ENCODE measurements at regions not wholly inside any gene's neighbourhood (a gene's known extent, or its start where the extent isn't known, plus 50 kb on each side); places are given as distances from the start of the nearest gene placed in this dataset.
"Not testable (repeated sequence)": the region's sequence is repeated elsewhere in the genome, so short reads cannot be mapped to it uniquely, and the experiment has no call there.

- H3K27me3 ChIP-seq (replicated peaks; ENCODE audit: control insufficient read depth, insufficient read depth, low read length); H3K4me3 ChIP-seq (ENCODE audit: low read length); H3K4me1 ChIP-seq (ENCODE audit: control insufficient read depth, insufficient read depth, low read length); H3K36me3 ChIP-seq (ENCODE audit: control insufficient read depth, insufficient read depth, low read length, severe bottlenecking); H3K9me3 ChIP-seq (ENCODE audit: control insufficient read depth, low read length); H3K9ac ChIP-seq (ENCODE audit: low read length); DNase-seq (ENCODE audit: low read depth): not testable (repeated sequence)
Measured at GRCh38 chr1:81502705-81503104, 298.0 kb upstream of the ADGRL2 start.

DNA sequence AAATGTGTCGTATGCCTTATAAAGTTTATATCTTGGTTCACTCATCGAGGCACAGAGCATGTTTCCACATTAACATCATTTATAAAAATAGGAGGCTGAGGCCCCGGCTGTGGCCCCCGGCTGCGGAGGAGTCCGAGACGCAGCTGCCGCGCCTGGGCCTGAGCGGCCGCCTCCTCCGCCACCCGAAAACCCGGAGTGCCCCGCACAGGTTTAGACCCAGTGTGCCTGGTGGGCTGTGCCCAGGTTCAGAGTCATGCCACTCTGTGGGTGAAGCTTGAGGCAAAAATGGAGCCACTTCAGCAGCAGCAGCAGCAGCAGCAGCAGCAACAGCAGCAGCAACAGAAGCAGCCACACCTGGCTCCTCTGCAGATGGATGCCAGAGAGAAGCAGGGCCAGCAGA lies 299.2 kb upstream of the ADGRL2 start:
- H3K4me3 ChIP-seq (ENCODE audit: low read length); H3K4me1 ChIP-seq (ENCODE audit: control insufficient read depth, insufficient read depth, low read length); H3K27me3 ChIP-seq (replicated peaks; ENCODE audit: control insufficient read depth, insufficient read depth, low read length); H3K9ac ChIP-seq (ENCODE audit: low read length); H3K9me3 ChIP-seq (ENCODE audit: control insufficient read depth, low read length); DNase-seq (ENCODE audit: low read depth); H3K36me3 ChIP-seq (ENCODE audit: control insufficient read depth, insufficient read depth, low read length, severe bottlenecking): not testable (repeated sequence)

DNA sequence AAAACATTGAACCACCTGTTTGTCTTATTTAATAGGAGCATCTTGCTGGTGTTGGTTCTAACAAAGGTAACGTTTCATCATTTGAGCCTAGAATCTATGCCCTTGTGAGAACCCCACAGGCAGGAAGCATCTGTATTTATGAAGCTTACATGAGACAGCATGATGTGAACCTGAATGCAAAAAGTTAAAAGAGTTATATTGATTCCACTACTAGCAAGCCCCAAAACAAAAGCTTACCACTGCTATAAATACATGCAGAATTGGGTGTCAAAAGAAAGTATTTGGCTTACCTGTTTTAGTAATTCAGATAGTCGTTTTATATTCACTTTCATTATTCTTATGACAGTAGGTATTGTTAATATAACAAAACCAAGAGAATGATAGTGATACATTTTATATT lies 301.2 kb upstream of the ADGRL2 start:
- DNase-seq (ENCODE audit: low read depth) = no peak

DNA sequence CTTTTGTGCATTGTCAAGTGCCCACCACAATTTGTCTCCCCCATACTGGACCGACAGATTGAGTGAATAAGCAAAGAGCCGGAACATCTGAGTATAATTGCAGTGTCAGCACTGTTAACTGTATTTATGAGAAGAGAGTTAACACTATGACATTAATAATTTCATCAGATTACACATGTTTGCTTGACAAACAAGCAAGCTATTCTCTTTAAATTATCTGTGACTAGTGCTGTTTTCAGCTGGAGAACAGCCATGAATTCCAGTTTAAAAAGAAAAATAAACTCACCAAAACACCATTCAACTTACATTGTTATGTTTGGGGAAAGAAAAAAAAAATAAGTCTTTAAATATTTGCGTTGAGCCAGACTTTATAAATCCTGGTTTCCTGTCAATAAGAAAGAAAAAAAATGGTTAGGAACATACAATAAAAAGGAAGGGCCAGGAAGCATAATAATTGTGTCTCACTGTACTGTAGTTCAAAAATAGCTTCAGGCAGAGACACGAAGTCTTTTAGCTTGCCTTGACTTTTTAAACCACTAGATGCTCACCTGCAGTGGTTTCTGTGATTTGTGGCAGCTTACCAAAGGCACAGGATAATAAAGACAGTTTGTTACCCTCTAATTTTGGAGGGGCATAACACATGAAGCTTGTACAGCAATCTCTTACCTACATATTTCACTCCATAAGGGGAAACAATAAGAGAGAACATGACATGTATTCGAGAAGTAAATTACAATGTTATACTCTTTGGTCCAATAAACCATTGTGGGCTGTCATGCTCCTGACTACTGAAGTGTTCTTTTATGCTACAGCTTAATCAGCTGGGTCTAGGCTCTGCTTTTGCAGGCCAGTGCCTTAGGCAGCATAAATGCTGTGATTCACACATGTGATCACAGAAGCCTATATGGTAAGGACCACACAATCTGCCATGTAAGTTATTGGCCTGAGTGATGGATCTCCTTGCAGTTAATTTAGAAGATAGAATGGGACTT lies 302.0 kb upstream of the ADGRL2 start:
- H3K9ac ChIP-seq (ENCODE audit: low read length) = no peak overlapping the region
- H3K9me3 ChIP-seq (ENCODE audit: control insufficient read depth, low read length) = no peaks in the 10 kb centered on the region
- H3K4me3 ChIP-seq (ENCODE audit: low read length) = no peak overlapping the region
- H3K4me1 ChIP-seq (ENCODE audit: control insufficient read depth, insufficient read depth, low read length) = peaks cover 4% of the 10 kb centered on the region
- H3K36me3 ChIP-seq (ENCODE audit: control insufficient read depth, insufficient read depth, low read length, severe bottlenecking) = no peaks in the 10 kb centered on the region
- no peaks in the 10 kb centered on the region for H3K27me3 ChIP-seq (replicated peaks; ENCODE audit: control insufficient read depth, insufficient read depth, low read length)
- peak; percentile 25 for DNase-seq (ENCODE audit: low read depth)

More for the DNA sequence above, 301.2 kb upstream of the ADGRL2 start:
- Histone ChIP-seq H3K4me1 (ENCODE audit: control insufficient read depth, insufficient read depth, low read length) (no peaks in the 10 kb centered on the region), H3K36me3 (ENCODE audit: control insufficient read depth, insufficient read depth, low read length, severe bottlenecking) (no peaks in the 10 kb centered on the region), H3K4me3 (ENCODE audit: low read length) (no peak overlapping the region), H3K27me3 (replicated peaks; ENCODE audit: control insufficient read depth, insufficient read depth, low read length) (no peaks in the 10 kb centered on the region), H3K9me3 (ENCODE audit: control insufficient read depth, low read length) (no peaks in the 10 kb centered on the region), H3K9ac (ENCODE audit: low read length) (no peak overlapping the region)

GRCh38 chr1:81496349-81496748 lies 304.4 kb upstream of the ADGRL2 start:
- Histone ChIP-seq H3K9ac (ENCODE audit: low read length) (no peak overlapping the region), H3K4me3 (ENCODE audit: low read length) (no peak overlapping the region), H3K36me3 (ENCODE audit: control insufficient read depth, insufficient read depth, low read length, severe bottlenecking) (no peaks in the 10 kb centered on the region), H3K4me1 (ENCODE audit: control insufficient read depth, insufficient read depth, low read length) (peaks cover 16% of the 10 kb centered on the region), H3K27me3 (replicated peaks; ENCODE audit: control insufficient read depth, insufficient read depth, low read length) (no peaks in the 10 kb centered on the region), H3K9me3 (ENCODE audit: control insufficient read depth, low read length) (no peaks in the 10 kb centered on the region)
- DNase-seq (ENCODE audit: low read depth) = no peak

GRCh38 chr1:81493102-81493869 lies 307.4 kb upstream of the ADGRL2 start:
- H3K36me3 ChIP-seq (ENCODE audit: control insufficient read depth, insufficient read depth, low read length, severe bottlenecking) = no peaks in the 10 kb centered on the region
- H3K27me3 ChIP-seq (replicated peaks; ENCODE audit: control insufficient read depth, insufficient read depth, low read length) = no peaks in the 10 kb centered on the region
- peaks cover 6% of the 10 kb centered on the region for H3K9me3 ChIP-seq (ENCODE audit: control insufficient read depth, low read length)
- DNase-seq (ENCODE audit: low read depth) = peak; percentile 24
- peaks cover 16% of the 10 kb centered on the region for H3K4me1 ChIP-seq (ENCODE audit: control insufficient read depth, insufficient read depth, low read length)
- no peak overlapping the region for H3K4me3 ChIP-seq (ENCODE audit: low read length)
- H3K9ac ChIP-seq (ENCODE audit: low read length) = peak overlapping the region; percentile 6

DNA sequence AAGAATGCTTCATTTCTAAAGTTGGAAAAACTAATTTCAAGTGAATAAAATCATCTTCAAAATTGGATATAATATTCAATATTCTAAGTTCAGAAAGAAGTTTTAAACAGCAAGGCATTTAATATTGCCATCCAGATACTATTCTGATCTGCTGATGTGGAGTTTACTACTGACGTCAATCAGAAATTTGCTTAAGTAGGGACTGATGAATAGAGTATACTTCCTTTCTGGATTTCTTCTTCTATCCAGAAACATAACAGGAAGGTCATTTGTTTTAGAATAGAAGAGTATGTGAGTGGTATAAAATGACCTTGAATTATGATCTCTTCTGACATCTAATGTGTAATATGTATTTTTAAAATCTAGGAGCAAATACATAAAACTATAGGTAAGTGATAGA lies 308.1 kb upstream of the ADGRL2 start:
- H3K4me3 ChIP-seq (ENCODE audit: low read length) = no peak overlapping the region
- no peak for DNase-seq (ENCODE audit: low read depth)
- H3K27me3 ChIP-seq (replicated peaks; ENCODE audit: control insufficient read depth, insufficient read depth, low read length) = no peaks in the 10 kb centered on the region
- H3K4me1 ChIP-seq (ENCODE audit: control insufficient read depth, insufficient read depth, low read length) = peaks cover 16% of the 10 kb centered on the region
- H3K36me3 ChIP-seq (ENCODE audit: control insufficient read depth, insufficient read depth, low read length, severe bottlenecking) = no peaks in the 10 kb centered on the region
- peaks cover 6% of the 10 kb centered on the region for H3K9me3 ChIP-seq (ENCODE audit: control insufficient read depth, low read length)
- no peak overlapping the region for H3K9ac ChIP-seq (ENCODE audit: low read length)

DNA sequence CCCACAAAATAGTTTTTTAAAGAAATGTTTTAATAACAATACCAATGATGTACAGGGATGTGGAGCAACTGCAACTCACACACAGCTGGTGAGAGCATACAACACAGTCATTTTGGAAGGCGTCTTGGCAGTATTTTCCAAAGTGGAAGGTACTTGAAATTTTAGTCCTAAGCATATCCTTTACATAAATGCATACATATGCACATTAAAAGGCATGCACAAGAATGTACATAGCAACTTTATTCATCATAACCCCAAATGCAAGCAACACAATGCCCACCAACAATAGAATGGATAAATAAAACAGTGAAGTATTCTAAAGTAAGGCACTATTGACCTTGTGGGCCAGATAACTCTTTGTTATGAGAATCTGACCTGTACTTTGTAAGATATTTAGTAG lies 310.1 kb upstream of the ADGRL2 start:
- H3K4me1 ChIP-seq (ENCODE audit: control insufficient read depth, insufficient read depth, low read length) = peaks cover 16% of the 10 kb centered on the region
- H3K4me3 ChIP-seq (ENCODE audit: low read length) = no peak overlapping the region
- no peaks in the 10 kb centered on the region for H3K36me3 ChIP-seq (ENCODE audit: control insufficient read depth, insufficient read depth, low read length, severe bottlenecking)
- DNase-seq (ENCODE audit: low read depth) = no peak
- no peaks in the 10 kb centered on the region for H3K27me3 ChIP-seq (replicated peaks; ENCODE audit: control insufficient read depth, insufficient read depth, low read length)
- peaks cover 6% of the 10 kb centered on the region for H3K9me3 ChIP-seq (ENCODE audit: control insufficient read depth, low read length)
- no peak overlapping the region for H3K9ac ChIP-seq (ENCODE audit: low read length)

- peaks cover 16% of the 10 kb centered on the region for H3K4me1 ChIP-seq (ENCODE audit: control insufficient read depth, insufficient read depth, low read length)
- H3K9ac ChIP-seq (ENCODE audit: low read length) = no peak overlapping the region
- H3K27me3 ChIP-seq (replicated peaks; ENCODE audit: control insufficient read depth, insufficient read depth, low read length) = no peaks in the 10 kb centered on the region
- H3K4me3 ChIP-seq (ENCODE audit: low read length) = no peak overlapping the region
- no peak for DNase-seq (ENCODE audit: low read depth)
- H3K9me3 ChIP-seq (ENCODE audit: control insufficient read depth, low read length) = peaks cover 6% of the 10 kb centered on the region
- H3K36me3 ChIP-seq (ENCODE audit: control insufficient read depth, insufficient read depth, low read length, severe bottlenecking) = no peaks in the 10 kb centered on the region
Measured at GRCh38 chr1:81489372-81489934, 311.3 kb upstream of the ADGRL2 start.

GRCh38 chr1:81484284-81484683 lies 316.4 kb upstream of the ADGRL2 start:
- H3K9me3 ChIP-seq (ENCODE audit: control insufficient read depth, low read length) = peaks cover 2% of the 10 kb centered on the region
- no peak overlapping the region for H3K9ac ChIP-seq (ENCODE audit: low read length)
- H3K36me3 ChIP-seq (ENCODE audit: control insufficient read depth, insufficient read depth, low read length, severe bottlenecking) = no peaks in the 10 kb centered on the region
- H3K4me1 ChIP-seq (ENCODE audit: control insufficient read depth, insufficient read depth, low read length) = no peaks in the 10 kb centered on the region
- DNase-seq (ENCODE audit: low read depth) = no peak
- no peaks in the 10 kb centered on the region for H3K27me3 ChIP-seq (replicated peaks; ENCODE audit: control insufficient read depth, insufficient read depth, low read length)
- no peak overlapping the region for H3K4me3 ChIP-seq (ENCODE audit: low read length)

DNA sequence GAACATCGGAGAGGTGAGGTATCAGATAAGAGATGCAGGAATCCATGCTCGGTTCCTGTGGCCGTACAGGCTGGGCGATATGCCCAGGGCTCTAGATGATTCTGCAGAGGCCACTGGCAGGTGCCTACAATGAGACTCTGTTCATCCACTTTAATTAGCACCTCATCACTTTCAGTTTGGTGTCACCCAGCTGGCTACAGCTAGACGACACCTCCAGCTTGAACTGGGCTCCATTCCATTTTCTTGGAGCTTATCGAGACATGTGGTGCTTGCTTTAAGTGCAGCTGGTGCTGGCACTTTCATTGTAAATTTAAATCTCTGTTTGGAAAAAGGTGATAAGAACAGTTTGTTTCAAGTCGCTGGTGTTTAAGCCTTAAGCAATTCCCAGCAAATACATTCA lies 322.5 kb upstream of the ADGRL2 start:
- Histone ChIP-seq H3K9me3 (ENCODE audit: control insufficient read depth, low read length) (no peaks in the 10 kb centered on the region), H3K9ac (ENCODE audit: low read length) (no peak overlapping the region), H3K27me3 (replicated peaks; ENCODE audit: control insufficient read depth, insufficient read depth, low read length) (peaks cover 3% of the 10 kb centered on the region), H3K36me3 (ENCODE audit: control insufficient read depth, insufficient read depth, low read length, severe bottlenecking) (no peaks in the 10 kb centered on the region), H3K4me3 (ENCODE audit: low read length) (peak overlapping the region; percentile 56), H3K4me1 (ENCODE audit: control insufficient read depth, insufficient read depth, low read length) (peaks cover 5% of the 10 kb centered on the region)
- no peak for DNase-seq (ENCODE audit: low read depth)

Data from adipocyte (in vitro differentiated cells).